ENCODE measurements at regions not wholly inside any gene's neighbourhood (a gene's known extent, or its start where the extent isn't known, plus 50 kb on each side); places are given as distances from the start of the nearest gene placed in this dataset.

- ChIA-PET POLR2A (no interaction called here), CTCF (no interaction called here)
- intact Hi-C loops (cut with micrococcal nuclease; ENCODE audit: unreplicated experiment), result no loop called here
- Mint-ChIP-seq H3K4me3 (ENCODE audit: unreplicated experiment) (no peak overlapping the region), H3K4me1 (ENCODE audit: low read depth, unreplicated experiment) (no peaks in the 10 kb centered on the region), H3K27ac (ENCODE audit: unreplicated experiment) (no peak overlapping the region), H3K27me3 (ENCODE audit: insufficient read depth, unreplicated experiment) (no peaks in the 10 kb centered on the region), H3K36me3 (ENCODE audit: insufficient read depth, unreplicated experiment) (no peaks in the 10 kb centered on the region), H3K9me3 (ENCODE audit: unreplicated experiment) (peaks cover 12% of the 10 kb centered on the region)
- no peak overlapping the region for H3K4me3 ChIP-seq (ENCODE audit: low read depth, low read length)
- DNase-seq, result no peak
- no peaks in the 10 kb centered on the region for H3K36me3 ChIP-seq (ENCODE audit: control insufficient read depth, insufficient read depth, low read length)
- TF ChIP-seq, protein P1, sequence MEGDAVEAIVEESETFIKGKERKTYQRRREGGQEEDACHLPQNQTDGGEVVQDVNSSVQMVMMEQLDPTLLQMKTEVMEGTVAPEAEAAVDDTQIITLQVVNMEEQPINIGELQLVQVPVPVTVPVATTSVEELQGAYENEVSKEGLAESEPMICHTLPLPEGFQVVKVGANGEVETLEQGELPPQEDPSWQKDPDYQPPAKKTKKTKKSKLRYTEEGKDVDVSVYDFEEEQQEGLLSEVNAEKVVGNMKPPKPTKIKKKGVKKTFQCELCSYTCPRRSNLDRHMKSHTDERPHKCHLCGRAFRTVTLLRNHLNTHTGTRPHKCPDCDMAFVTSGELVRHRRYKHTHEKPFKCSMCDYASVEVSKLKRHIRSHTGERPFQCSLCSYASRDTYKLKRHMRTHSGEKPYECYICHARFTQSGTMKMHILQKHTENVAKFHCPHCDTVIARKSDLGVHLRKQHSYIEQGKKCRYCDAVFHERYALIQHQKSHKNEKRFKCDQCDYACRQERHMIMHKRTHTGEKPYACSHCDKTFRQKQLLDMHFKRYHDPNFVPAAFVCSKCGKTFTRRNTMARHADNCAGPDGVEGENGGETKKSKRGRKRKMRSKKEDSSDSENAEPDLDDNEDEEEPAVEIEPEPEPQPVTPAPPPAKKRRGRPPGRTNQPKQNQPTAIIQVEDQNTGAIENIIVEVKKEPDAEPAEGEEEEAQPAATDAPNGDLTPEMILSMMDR (IDR thresholded peaks at IDR 0.05; ENCODE audit: insufficient read depth in 1 of 2, low read depth in 1 of 2, low read length in 1 of 2, severe bottlenecking in 1 of 2, unreplicated experiment in 1 of 2), result no peak
- no peaks in the 10 kb centered on the region for H3K9me3 ChIP-seq
- BruUV-seq (replicated peaks), result no TSS peak
- no peaks in the 10 kb centered on the region for H3K4me1 ChIP-seq
- no peaks in the 10 kb centered on the region for H3K27me3 ChIP-seq (replicated peaks; ENCODE audit: control insufficient read depth, insufficient read depth, low read length)
Observed at GRCh38 chrX:38999967-39000745, 198.9 kb downstream of the MID1IP1 start.

DNA sequence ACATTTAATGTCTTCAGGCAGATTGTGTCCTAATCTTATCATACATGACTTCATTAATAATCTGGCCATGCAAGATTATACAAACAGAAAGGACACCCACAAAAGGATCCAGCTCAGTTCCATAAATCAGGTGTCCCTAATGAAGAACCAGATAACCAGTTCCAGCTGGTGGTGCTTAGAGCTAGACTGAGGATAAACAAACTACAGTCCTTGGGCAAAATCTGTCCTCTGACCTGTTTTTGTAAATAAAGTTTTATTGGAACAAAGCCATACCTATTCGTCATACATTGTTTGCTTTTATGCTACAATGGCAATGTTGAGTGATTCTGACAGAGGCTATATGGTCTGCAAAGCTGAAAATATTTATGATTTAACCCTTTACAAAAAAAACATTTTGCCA, 199.5 kb downstream of the MID1IP1 start:
- intact Hi-C loops (cut with micrococcal nuclease; ENCODE audit: unreplicated experiment), result no loop called here
- Histone ChIP-seq H3K36me3 (ENCODE audit: control insufficient read depth, insufficient read depth, low read length) (no peaks in the 10 kb centered on the region), H3K27me3 (replicated peaks; ENCODE audit: control insufficient read depth, insufficient read depth, low read length) (no peaks in the 10 kb centered on the region), H3K4me3 (ENCODE audit: low read depth, low read length) (no peak overlapping the region), H3K9me3 (no peaks in the 10 kb centered on the region), H3K4me1 (no peaks in the 10 kb centered on the region)
- no peaks in the 10 kb centered on the region for H3K4me1 Mint-ChIP-seq (ENCODE audit: low read depth, unreplicated experiment)
- DNase-seq, result no peak
- no TSS peak for BruUV-seq (replicated peaks)
- ChIA-PET POLR2A (no interaction called here), CTCF (no interaction called here)
- H3K4me3 Mint-ChIP-seq (ENCODE audit: unreplicated experiment), result no peak overlapping the region
- H3K9me3 Mint-ChIP-seq (ENCODE audit: unreplicated experiment), result peaks cover 12% of the 10 kb centered on the region
- H3K27ac Mint-ChIP-seq (ENCODE audit: unreplicated experiment), result no peak overlapping the region
- no peaks in the 10 kb centered on the region for H3K36me3 Mint-ChIP-seq (ENCODE audit: insufficient read depth, unreplicated experiment)
- no peaks in the 10 kb centered on the region for H3K27me3 Mint-ChIP-seq (ENCODE audit: insufficient read depth, unreplicated experiment)
- TF ChIP-seq, protein P1 (IDR thresholded peaks at IDR 0.05; ENCODE audit: insufficient read depth in 1 of 2, low read depth in 1 of 2, low read length in 1 of 2, severe bottlenecking in 1 of 2, unreplicated experiment in 1 of 2), result no peak

GRCh38 chrX:39002466-39002865, 201.2 kb downstream of the MID1IP1 start:
- POLR2A ChIA-PET, result no interaction called here
- intact Hi-C loops (cut with micrococcal nuclease; ENCODE audit: unreplicated experiment), result no loop called here
- DNase-seq, result no peak
- H3K36me3 ChIP-seq (ENCODE audit: control insufficient read depth, insufficient read depth, low read length), result no peaks in the 10 kb centered on the region
- H3K4me1 ChIP-seq, result no peaks in the 10 kb centered on the region
- TF ChIP-seq, protein P1 (IDR thresholded peaks at IDR 0.05; ENCODE audit: insufficient read depth in 1 of 2, low read depth in 1 of 2, low read length in 1 of 2, severe bottlenecking in 1 of 2, unreplicated experiment in 1 of 2), result no peak
- no peaks in the 10 kb centered on the region for H3K36me3 Mint-ChIP-seq (ENCODE audit: insufficient read depth, unreplicated experiment)
- no peak overlapping the region for H3K4me3 Mint-ChIP-seq (ENCODE audit: unreplicated experiment)
- H3K4me1 Mint-ChIP-seq (ENCODE audit: low read depth, unreplicated experiment), result no peaks in the 10 kb centered on the region
- no peaks in the 10 kb centered on the region for H3K9me3 ChIP-seq
- no peaks in the 10 kb centered on the region for H3K27me3 ChIP-seq (replicated peaks; ENCODE audit: control insufficient read depth, insufficient read depth, low read length)
- H3K4me3 ChIP-seq (ENCODE audit: low read depth, low read length), result no peak overlapping the region
- CTCF ChIA-PET, result no interaction called here
- H3K27me3 Mint-ChIP-seq (ENCODE audit: insufficient read depth, unreplicated experiment), result no peaks in the 10 kb centered on the region
- H3K27ac Mint-ChIP-seq (ENCODE audit: unreplicated experiment), result no peak overlapping the region
- peaks cover 12% of the 10 kb centered on the region for H3K9me3 Mint-ChIP-seq (ENCODE audit: unreplicated experiment)
- BruUV-seq (replicated peaks), result no TSS peak

Measured in Caco-2 (cell line).